ENCODE measurements at regions not wholly inside any gene's neighbourhood (a gene's known extent, or its start where the extent isn't known, plus 50 kb on each side); places are given as distances from the start of the nearest gene placed in this dataset.
"Not testable (repeated sequence)": the region's sequence is repeated elsewhere in the genome, so short reads cannot be mapped to it uniquely, and the experiment has no call there.

DNA sequence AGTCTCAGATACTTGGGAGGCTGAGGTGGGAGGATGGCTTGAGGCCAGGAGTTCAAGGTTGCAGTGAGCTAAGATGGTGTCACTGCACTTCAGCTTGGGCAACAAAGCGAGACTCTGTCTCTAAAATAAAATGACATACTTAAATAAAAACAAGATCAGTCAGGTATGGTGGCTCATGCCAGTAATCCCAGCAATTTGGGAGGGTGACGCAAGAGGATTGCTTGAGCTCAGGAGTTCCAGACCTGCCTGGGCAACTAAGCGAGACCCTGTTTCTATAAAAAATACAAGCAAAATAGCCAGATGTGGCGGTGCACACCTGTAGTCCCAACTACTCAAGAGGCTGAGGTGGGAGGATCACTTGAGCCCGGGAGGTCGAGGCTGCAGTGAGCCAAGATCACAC, 149.6 kb downstream of the ZFP64 start:
- Histone ChIP-seq H3K4me1 (ENCODE audit: control insufficient read depth in 1 of 2, low read depth in 2 of 2) (no peaks in the 10 kb centered on the region), H3K4me3 (no peak overlapping the region), H3K9me3 (no peaks in the 10 kb centered on the region), H3K27me3 (replicated peaks; ENCODE audit: insufficient read depth) (no peaks in the 10 kb centered on the region), H3K27ac (no peak overlapping the region), H3K36me3 (no peaks in the 10 kb centered on the region)
- ATAC-seq (ENCODE audit: insufficient number of reproducible peaks, low FRiP score, low read depth), result no peak
- no peak for DNase-seq (ENCODE audit: low spot score)
- TF ChIP-seq, protein P1, sequence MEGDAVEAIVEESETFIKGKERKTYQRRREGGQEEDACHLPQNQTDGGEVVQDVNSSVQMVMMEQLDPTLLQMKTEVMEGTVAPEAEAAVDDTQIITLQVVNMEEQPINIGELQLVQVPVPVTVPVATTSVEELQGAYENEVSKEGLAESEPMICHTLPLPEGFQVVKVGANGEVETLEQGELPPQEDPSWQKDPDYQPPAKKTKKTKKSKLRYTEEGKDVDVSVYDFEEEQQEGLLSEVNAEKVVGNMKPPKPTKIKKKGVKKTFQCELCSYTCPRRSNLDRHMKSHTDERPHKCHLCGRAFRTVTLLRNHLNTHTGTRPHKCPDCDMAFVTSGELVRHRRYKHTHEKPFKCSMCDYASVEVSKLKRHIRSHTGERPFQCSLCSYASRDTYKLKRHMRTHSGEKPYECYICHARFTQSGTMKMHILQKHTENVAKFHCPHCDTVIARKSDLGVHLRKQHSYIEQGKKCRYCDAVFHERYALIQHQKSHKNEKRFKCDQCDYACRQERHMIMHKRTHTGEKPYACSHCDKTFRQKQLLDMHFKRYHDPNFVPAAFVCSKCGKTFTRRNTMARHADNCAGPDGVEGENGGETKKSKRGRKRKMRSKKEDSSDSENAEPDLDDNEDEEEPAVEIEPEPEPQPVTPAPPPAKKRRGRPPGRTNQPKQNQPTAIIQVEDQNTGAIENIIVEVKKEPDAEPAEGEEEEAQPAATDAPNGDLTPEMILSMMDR (IDR thresholded peaks at IDR 0.05), result no peak

DNA sequence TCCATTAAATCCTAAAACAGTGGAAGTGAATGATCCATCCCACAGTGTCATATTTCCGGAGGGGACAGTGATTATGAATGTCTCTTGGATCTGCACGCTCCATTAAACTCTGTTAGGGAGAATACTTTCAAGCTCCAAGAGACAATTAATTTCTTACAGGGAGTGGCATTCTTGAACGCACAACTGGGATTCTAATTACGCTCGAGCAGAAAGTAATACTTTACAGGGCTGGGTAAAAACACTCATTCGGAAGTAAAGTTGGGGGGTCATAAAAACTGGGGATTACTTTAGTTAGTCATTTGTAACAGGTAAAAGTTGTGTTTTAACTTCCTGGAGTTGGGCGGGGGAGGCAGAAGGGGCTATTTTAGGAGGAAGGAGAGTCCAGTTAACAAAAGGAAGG, 151.8 kb downstream of the ZFP64 start:
- no peaks in the 10 kb centered on the region for H3K4me1 ChIP-seq (ENCODE audit: control insufficient read depth in 1 of 2, low read depth in 2 of 2)
- TF ChIP-seq, protein P1 (IDR thresholded peaks at IDR 0.05), result no peak
- H3K4me3 ChIP-seq, result no peak overlapping the region
- H3K36me3 ChIP-seq, result no peaks in the 10 kb centered on the region
- ATAC-seq (ENCODE audit: insufficient number of reproducible peaks, low FRiP score, low read depth) (no peak), DNase-seq (ENCODE audit: low spot score) (no peak)
- no peaks in the 10 kb centered on the region for H3K9me3 ChIP-seq
- H3K27me3 ChIP-seq (replicated peaks; ENCODE audit: insufficient read depth), result no peaks in the 10 kb centered on the region
- no peak overlapping the region for H3K27ac ChIP-seq

DNA sequence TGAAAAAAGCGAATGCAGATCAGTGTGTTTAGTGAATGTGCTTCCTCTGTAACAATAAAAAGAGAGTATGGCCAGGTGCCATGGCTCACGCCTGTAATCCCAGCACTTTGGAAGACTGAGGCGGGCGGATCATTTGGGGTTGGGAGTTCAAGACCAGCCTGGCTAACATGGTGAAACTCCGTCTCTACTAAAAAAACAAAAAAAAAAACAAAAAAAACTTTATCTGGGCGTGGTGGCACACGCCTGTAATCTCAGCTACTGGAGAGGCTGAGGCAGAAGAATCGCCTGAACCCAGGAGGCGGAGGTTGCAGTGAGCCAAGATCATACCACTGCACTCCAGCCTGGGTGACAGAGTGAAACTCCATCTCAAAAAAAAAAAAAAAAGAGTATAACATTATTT, 152.9 kb downstream of the ZFP64 start:
- not testable (repeated sequence) for H3K27ac ChIP-seq; DNase-seq (ENCODE audit: low spot score); H3K4me1 ChIP-seq (ENCODE audit: control insufficient read depth in 1 of 2, low read depth in 2 of 2); H3K4me3 ChIP-seq; ATAC-seq (ENCODE audit: insufficient number of reproducible peaks, low FRiP score, low read depth); H3K9me3 ChIP-seq; H3K27me3 ChIP-seq (replicated peaks; ENCODE audit: insufficient read depth); H3K36me3 ChIP-seq

DNA sequence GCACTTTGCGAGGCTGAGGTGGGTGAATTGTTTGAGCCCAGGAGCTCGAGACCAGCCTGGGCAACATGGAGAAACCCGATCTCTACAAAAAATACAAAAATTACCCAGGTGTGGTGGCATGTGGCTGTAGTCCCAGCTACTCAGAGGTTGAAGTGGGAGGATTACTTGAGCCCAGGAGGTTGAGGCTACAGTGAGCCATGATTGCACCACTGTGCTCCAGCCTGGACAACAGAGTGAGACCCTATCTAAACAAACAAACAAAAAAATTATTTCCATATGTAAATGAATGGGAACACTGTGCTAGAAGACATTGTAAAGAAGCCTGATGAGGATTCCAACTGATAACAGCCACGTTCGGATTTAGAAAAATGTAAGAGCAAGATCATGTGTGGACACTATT, 154.2 kb downstream of the ZFP64 start:
- TF ChIP-seq, protein P1 (IDR thresholded peaks at IDR 0.05), result no peak
- H3K27me3 ChIP-seq (replicated peaks; ENCODE audit: insufficient read depth), result no peaks in the 10 kb centered on the region
- H3K36me3 ChIP-seq, result no peaks in the 10 kb centered on the region
- DNase-seq (ENCODE audit: low spot score) (no peak), ATAC-seq (ENCODE audit: insufficient number of reproducible peaks, low FRiP score, low read depth) (no peak)
- H3K27ac ChIP-seq, result no peak overlapping the region
- no peaks in the 10 kb centered on the region for H3K9me3 ChIP-seq
- no peak overlapping the region for H3K4me3 ChIP-seq
- no peaks in the 10 kb centered on the region for H3K4me1 ChIP-seq (ENCODE audit: control insufficient read depth in 1 of 2, low read depth in 2 of 2)

DNA sequence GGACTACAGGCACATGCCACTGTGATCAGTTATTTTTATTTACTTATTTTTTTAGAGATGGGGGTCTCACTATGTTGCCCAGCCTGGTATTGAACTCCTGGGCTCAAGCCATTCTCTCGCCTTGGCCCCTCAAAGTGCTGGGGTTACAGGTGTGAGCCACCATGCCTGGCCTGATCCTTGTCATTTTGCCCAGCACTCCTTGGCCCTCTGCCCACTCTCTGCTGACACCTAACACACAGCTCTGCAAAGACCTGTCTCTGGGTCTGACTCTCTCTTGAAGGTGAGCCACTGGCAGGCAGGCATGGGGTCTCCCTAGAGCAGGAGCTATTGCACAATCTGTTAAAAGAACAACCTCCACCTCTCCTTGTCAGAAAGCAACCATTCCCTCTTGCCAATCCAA, 155.6 kb downstream of the ZFP64 start:
- Histone ChIP-seq H3K4me1 (ENCODE audit: control insufficient read depth in 1 of 2, low read depth in 2 of 2) (peaks cover 5 to 8% of the 10 kb centered on the region in 2 donors), H3K27me3 (replicated peaks; ENCODE audit: insufficient read depth) (no peaks in the 10 kb centered on the region), H3K9me3 (no peaks in the 10 kb centered on the region), H3K27ac (no peak overlapping the region), H3K4me3 (no peak overlapping the region), H3K36me3 (no peaks in the 10 kb centered on the region)
- ATAC-seq (ENCODE audit: insufficient number of reproducible peaks, low FRiP score, low read depth) (no peak), DNase-seq (ENCODE audit: low spot score) (no peak)
- TF ChIP-seq, protein P1 (IDR thresholded peaks at IDR 0.05), result no peak

GRCh38 chr20:52035498-52035897, 156.1 kb downstream of the ZFP64 start:
- TF ChIP-seq, protein P1 (IDR thresholded peaks at IDR 0.05), result no peak
- no peaks in the 10 kb centered on the region for H3K36me3 ChIP-seq
- peaks cover 5 to 8% of the 10 kb centered on the region in 2 donors for H3K4me1 ChIP-seq (ENCODE audit: control insufficient read depth in 1 of 2, low read depth in 2 of 2)
- no peak overlapping the region for H3K27ac ChIP-seq
- no peak for DNase-seq (ENCODE audit: low spot score)
- H3K9me3 ChIP-seq, result no peaks in the 10 kb centered on the region
- no peaks in the 10 kb centered on the region for H3K27me3 ChIP-seq (replicated peaks; ENCODE audit: insufficient read depth)
- ATAC-seq (ENCODE audit: insufficient number of reproducible peaks, low FRiP score, low read depth), result no peak
- H3K4me3 ChIP-seq, result no peak overlapping the region

All from thoracic aorta (tissue), 2 donors.